OCI-LY1 (cell line): ENCODE measurements at regions not wholly inside any gene's neighbourhood (a gene's known extent, or its start where the extent isn't known, plus 50 kb on each side); places are given as distances from the start of the nearest gene placed in this dataset.

Source experiments
- EZH2 ChIP-seq: fragments of 200-600 bp; sonication (generic), shearing (Covaris generic); IDR thresholded peaks from 2 replicates; pipeline ENCODE4 v1.8.0; 2017; ENCODE audit warnings: borderline replicate concordance, mixed run types, mild to moderate bottlenecking, antibody characterized with exemption, low read length, moderate library complexity, mixed read lengths
- TF ChIP-seq, protein P1 (sequence below): fragments of 200-600 bp; sonication (generic), shearing (Covaris generic); IDR thresholded peaks from 2 replicates; pipeline ENCODE4 v1.5.1; 2017; ENCODE audit warnings: mild to moderate bottlenecking, antibody characterized with exemption, low read length, moderate library complexity, mixed read lengths

DNA sequence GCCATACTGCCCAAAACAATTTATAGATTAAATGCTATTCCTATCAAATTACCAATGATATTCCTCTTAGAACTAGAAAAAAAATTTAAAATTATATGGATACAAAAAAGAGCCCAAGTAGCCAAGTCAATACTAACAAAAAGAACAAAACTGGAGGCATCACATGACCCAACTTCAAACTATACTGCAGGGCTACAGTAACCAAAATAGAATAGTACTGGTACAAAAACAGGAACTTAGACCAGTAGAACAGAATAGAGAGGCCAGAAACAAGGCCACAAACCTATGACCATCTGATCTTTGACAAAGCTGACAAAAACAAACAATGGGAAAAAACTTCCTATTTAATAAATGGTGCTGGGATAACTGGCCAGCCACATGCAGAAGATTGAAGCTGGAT, 86.1 kb upstream of the KYNU start:
- TF ChIP-seq, protein P1, sequence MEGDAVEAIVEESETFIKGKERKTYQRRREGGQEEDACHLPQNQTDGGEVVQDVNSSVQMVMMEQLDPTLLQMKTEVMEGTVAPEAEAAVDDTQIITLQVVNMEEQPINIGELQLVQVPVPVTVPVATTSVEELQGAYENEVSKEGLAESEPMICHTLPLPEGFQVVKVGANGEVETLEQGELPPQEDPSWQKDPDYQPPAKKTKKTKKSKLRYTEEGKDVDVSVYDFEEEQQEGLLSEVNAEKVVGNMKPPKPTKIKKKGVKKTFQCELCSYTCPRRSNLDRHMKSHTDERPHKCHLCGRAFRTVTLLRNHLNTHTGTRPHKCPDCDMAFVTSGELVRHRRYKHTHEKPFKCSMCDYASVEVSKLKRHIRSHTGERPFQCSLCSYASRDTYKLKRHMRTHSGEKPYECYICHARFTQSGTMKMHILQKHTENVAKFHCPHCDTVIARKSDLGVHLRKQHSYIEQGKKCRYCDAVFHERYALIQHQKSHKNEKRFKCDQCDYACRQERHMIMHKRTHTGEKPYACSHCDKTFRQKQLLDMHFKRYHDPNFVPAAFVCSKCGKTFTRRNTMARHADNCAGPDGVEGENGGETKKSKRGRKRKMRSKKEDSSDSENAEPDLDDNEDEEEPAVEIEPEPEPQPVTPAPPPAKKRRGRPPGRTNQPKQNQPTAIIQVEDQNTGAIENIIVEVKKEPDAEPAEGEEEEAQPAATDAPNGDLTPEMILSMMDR: no peak
- TF ChIP-seq EZH2: no peak
